A549 (cell line): ENCODE measurements at regions not wholly inside any gene's neighbourhood (a gene's known extent, or its start where the extent isn't known, plus 50 kb on each side); places are given as distances from the start of the nearest gene placed in this dataset.

Experiments used
- CTCF ChIP-seq: fragments of >200 bp; sonication (Bioruptor Twin); formaldehyde crosslinking; IDR thresholded peaks from 3 replicates; pipeline ENCODE4 v1.5.1; 2016
- ESRRA ChIP-seq: fragments of 150-350 bp; IDR thresholded peaks from 2 replicates; pipeline ENCODE4 v1.6.1; 2014; ENCODE audit warnings: mild to moderate bottlenecking, low read length, borderline replicate concordance
- JUN ChIP-seq, 2 experiments: fragments of >200 bp; sonication (Bioruptor Twin); formaldehyde crosslinking; IDR thresholded peaks; 2 replicates in 1 of 2; 3 replicates in 1 of 2; pipeline ENCODE4 v1.6.1; 2016 to 2017
- NPAS2 ChIP-seq: fragments of 250-450 bp; sonication (Bioruptor Pico); IDR thresholded peaks from 2 replicates; pipeline ENCODE4 v1.8.0; 2022; ENCODE audit warnings: mild to moderate bottlenecking, moderate library complexity, borderline replicate concordance
- POLR2A ChIP-seq: IDR thresholded peaks from 2 replicates; pipeline ENCODE4 v1.6.1; 2012; ENCODE audit warnings: mild to moderate bottlenecking, low read length
- RAD21 ChIP-seq, 2 experiments: fragments of >200 bp in 1 of 2; sonication (Bioruptor Twin) in 1 of 2; formaldehyde crosslinking in 1 of 2; IDR thresholded peaks in 1 of 2; conservative IDR thresholded peaks in 1 of 2; 2 replicates in 1 of 2; 3 replicates in 1 of 2; pipeline ENCODE4 v1.6.1; 2012 to 2018; ENCODE audit warnings: inconsistent platforms in 1 of 2
- REST ChIP-seq: fragments of 200-600 bp; sonication (generic); IDR thresholded peaks from 2 replicates; pipeline ENCODE4 v1.6.1; 2016; ENCODE audit warnings: antibody characterized with exemption, mild to moderate bottlenecking, moderate library complexity
- RFX5 ChIP-seq: fragments of 450-650 bp; IDR thresholded peaks from 2 replicates; pipeline ENCODE4 v1.7.1; 2014; ENCODE audit warnings: antibody characterized with exemption, mild to moderate bottlenecking, moderate library complexity
- SMC3 ChIP-seq: fragments of >200 bp; sonication (Bioruptor Twin); formaldehyde crosslinking; IDR thresholded peaks from 3 replicates; pipeline ENCODE4 v1.6.1; 2018; ENCODE audit warnings: inconsistent platforms
- TP53 ChIP-seq: fragments of 250-450 bp; sonication (Bioruptor Pico); IDR thresholded peaks from 2 replicates; pipeline ENCODE4 v1.5.0; 2021; ENCODE audit warnings: mild to moderate bottlenecking, moderate library complexity
- ZSCAN20 ChIP-seq: fragments of 250-450 bp; sonication (Bioruptor Pico); IDR thresholded peaks from 2 replicates; pipeline ENCODE4 v1.8.0; 2022; ENCODE audit warnings: mild to moderate bottlenecking, moderate library complexity
- TF ChIP-seq, protein P1 (sequence below): IDR thresholded peaks from 2 replicates; pipeline ENCODE4 v1.6.1; 2012
- TF ChIP-seq, protein P2 (sequence below): IDR thresholded peaks from 2 replicates; pipeline ENCODE4 v1.6.1; 2012

DNA sequence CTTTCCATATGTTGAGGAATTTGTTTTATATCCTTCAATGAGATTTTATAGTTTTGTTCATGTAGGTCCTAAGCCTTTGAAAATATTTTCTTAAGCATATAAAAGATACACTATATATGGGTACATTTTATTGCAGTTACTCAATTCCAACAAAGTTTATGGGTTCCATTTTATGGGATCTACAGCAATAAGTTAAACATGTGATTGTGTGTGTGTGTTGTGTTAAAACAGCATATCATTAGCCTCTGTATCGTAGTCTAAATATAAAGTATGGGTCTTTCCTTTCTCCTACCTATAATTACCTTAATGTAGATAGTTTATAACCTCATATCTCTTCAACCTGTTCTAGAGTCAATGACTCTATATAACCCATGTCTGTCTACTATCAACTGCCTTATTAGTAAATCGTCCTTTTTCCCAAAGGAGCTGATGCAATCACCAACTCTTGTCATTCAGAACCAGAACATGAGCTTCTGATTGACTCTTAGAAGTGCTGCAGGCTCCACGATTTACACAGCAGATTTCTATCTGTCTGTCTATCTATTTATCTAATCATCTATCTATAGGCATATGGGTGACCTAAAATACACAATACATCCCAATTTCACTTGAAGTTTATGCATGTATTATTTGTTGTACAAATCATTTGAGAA is 512.6 kb upstream of the CBLB start:
- no peak for TF ChIP-seq POLR2A
- TF ChIP-seq CTCF, result no peak
- TF ChIP-seq, protein P1, sequence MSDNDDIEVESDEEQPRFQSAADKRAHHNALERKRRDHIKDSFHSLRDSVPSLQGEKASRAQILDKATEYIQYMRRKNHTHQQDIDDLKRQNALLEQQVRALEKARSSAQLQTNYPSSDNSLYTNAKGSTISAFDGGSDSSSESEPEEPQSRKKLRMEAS, result no peak
- TF ChIP-seq NPAS2 (CRISPR knock-in tag), result no peak
- no peak for TF ChIP-seq SMC3
- no peak for TF ChIP-seq RAD21 (conservative IDR thresholded peaks at IDR 0.05 in 1 of 2, IDR thresholded peaks at IDR 0.05 in 1 of 2)
- no peak for TF ChIP-seq RFX5
- no peak for TF ChIP-seq REST
- TF ChIP-seq, protein P2, sequence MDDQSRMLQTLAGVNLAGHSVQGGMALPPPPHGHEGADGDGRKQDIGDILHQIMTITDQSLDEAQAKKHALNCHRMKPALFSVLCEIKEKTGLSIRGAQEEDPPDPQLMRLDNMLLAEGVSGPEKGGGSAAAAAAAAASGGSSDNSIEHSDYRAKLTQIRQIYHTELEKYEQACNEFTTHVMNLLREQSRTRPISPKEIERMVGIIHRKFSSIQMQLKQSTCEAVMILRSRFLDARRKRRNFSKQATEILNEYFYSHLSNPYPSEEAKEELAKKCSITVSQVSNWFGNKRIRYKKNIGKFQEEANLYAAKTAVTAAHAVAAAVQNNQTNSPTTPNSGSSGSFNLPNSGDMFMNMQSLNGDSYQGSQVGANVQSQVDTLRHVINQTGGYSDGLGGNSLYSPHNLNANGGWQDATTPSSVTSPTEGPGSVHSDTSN, result no peak
- no peak for TF ChIP-seq ESRRA
- no peak for TF ChIP-seq JUN (IDR thresholded peaks at IDR 0.05)
- no peak for TF ChIP-seq ZSCAN20
- TF ChIP-seq TP53 (CRISPR knock-in tag), result no peak
